Endothelial cell of umbilical vein (primary cell): ENCODE measurements at regions not wholly inside any gene's neighbourhood (a gene's known extent, or its start where the extent isn't known, plus 50 kb on each side); places are given as distances from the start of the nearest gene placed in this dataset.

Experiments
- BruUV-seq: library from RNA; stranded (reverse); fragments of 400-500 nt; replicated peaks from 2 replicates; lab custom pipeline; 2021; lab: Mats Ljungman, UMichigan
- CTCF ChIA-PET: fragments of 300-600, 350-600 bp; sonication (Branson Sonifier 250); formaldehyde crosslinking; loops from one replicate; lab custom pipeline; 2021; ENCODE audit warnings: antibody characterized with exemption, inconsistent platforms; lab: Charles Lee
- POLR2A ChIA-PET: fragments of 300-600, 350-600 bp; sonication (Branson Sonifier 250); formaldehyde crosslinking; loops from one replicate; lab custom pipeline; 2021; ENCODE audit warnings: antibody characterized with exemption, inconsistent platforms; lab: Charles Lee
- DNase-seq: peaks from one replicate; pipeline ENCODE4 v3.0.0-alpha.2; 2011; ENCODE audit warnings: low read depth, low spot score
- FAIRE-seq: peaks from 2 replicates; lab custom pipeline; 2011; peaks lifted over from hg19 to GRCh38; lab: Jason Lieb, UNC
- H2AFZ ChIP-seq: 2 replicates; pipeline ENCODE4 v1.6.0; 2012; ENCODE audit warnings: low read depth, low read length, control low read depth, inconsistent platforms
- H3K27ac ChIP-seq: 2 replicates; pipeline ENCODE4 v1.5.1; 2011; ENCODE audit warnings: low read depth, mild to moderate bottlenecking, control low read depth, low read length, moderate library complexity; ENCODE audit not compliant: insufficient read depth
- H3K27me3 ChIP-seq, 2 experiments: 2 replicates each; pipeline versions ENCODE4 v1.6.0 to v1.6.1; 2011; ENCODE audit warnings: low read length in 2 of 2, mixed read lengths in 1 of 2; ENCODE audit not compliant: control insufficient read depth in 2 of 2, insufficient read depth in 2 of 2
- H3K36me3 ChIP-seq, 2 experiments: 2 replicates in 1 of 2; 3 replicates in 1 of 2; pipeline ENCODE4 v1.5.1; 2011; ENCODE audit warnings: low read length in 2 of 2, mild to moderate bottlenecking in 1 of 2, moderate library complexity in 1 of 2; ENCODE audit not compliant: control insufficient read depth in 2 of 2, insufficient read depth in 2 of 2; ENCODE audit errors: extremely low read depth in 1 of 2
- H3K4me1 ChIP-seq: 3 replicates; pipeline ENCODE4 v1.5.1; 2011; ENCODE audit warnings: mild to moderate bottlenecking, low read length; ENCODE audit not compliant: control insufficient read depth, insufficient read depth; ENCODE audit errors: extremely low read depth
- H3K4me2 ChIP-seq: 2 replicates; pipeline ENCODE4 v1.6.1; 2011; ENCODE audit warnings: low read length, control low read depth, mixed read lengths; ENCODE audit not compliant: insufficient read depth
- H3K4me3 ChIP-seq, 3 experiments: fragments of 200-600 bp in 1 of 3; sonication (generic), shearing (Covaris generic) in 1 of 3; replicated peaks in 1 of 3; 2 replicates each; pipeline ENCODE4 v1.5.1; 2011 to 2016; ENCODE audit warnings: control low read depth in 3 of 3, low read length in 3 of 3, mild to moderate bottlenecking in 2 of 3, inconsistent platforms in 1 of 3, low read depth in 1 of 3, moderate library complexity in 1 of 3; ENCODE audit not compliant: insufficient read depth in 1 of 3
- H3K79me2 ChIP-seq: 2 replicates; pipeline ENCODE4 v1.6.0; 2012; ENCODE audit warnings: low read length, inconsistent platforms; ENCODE audit not compliant: control insufficient read depth, insufficient read depth
- H3K9ac ChIP-seq: replicated peaks from 2 replicates; pipeline ENCODE3; 2011; ENCODE audit warnings: low read length, control low read depth; ENCODE audit not compliant: insufficient read depth; ENCODE audit errors: extremely low read depth
- H3K9me1 ChIP-seq: replicated peaks from 3 replicates; pipeline ENCODE4 v1.6.0; 2011; ENCODE audit warnings: mild to moderate bottlenecking, low read length; ENCODE audit not compliant: control insufficient read depth, insufficient read depth; ENCODE audit errors: extremely low read depth
- H3K9me3 ChIP-seq: replicated peaks from 2 replicates; pipeline ENCODE4 v1.5.1; 2012; ENCODE audit warnings: low read length, inconsistent platforms; ENCODE audit not compliant: control insufficient read depth, insufficient read depth
- H4K20me1 ChIP-seq: replicated peaks from 2 replicates; pipeline ENCODE3; 2011; ENCODE audit warnings: mild to moderate bottlenecking, low read length; ENCODE audit not compliant: control insufficient read depth, insufficient read depth; ENCODE audit errors: extremely low read depth
- EZH2 ChIP-seq: IDR thresholded peaks from 2 replicates; pipeline ENCODE4 v1.6.1; 2012; ENCODE audit warnings: borderline replicate concordance, low read depth, mild to moderate bottlenecking, moderate library complexity, low read length, inconsistent platforms; ENCODE audit not compliant: severe bottlenecking
- FOS ChIP-seq: IDR thresholded peaks from 2 replicates; pipeline ENCODE4 v1.6.1; 2011; ENCODE audit warnings: mild to moderate bottlenecking, low read length, moderate library complexity, borderline replicate concordance; ENCODE audit not compliant: insufficient read depth
- GATA2 ChIP-seq: IDR thresholded peaks from 2 replicates; pipeline ENCODE4 v1.7.0; 2011; ENCODE audit warnings: low read depth, mild to moderate bottlenecking, moderate library complexity, mixed read lengths, low read length; ENCODE audit not compliant: insufficient read length, insufficient read depth
- JUN ChIP-seq: IDR thresholded peaks from 2 replicates; pipeline ENCODE4 v1.6.1; 2011; ENCODE audit warnings: borderline replicate concordance, low read depth; ENCODE audit not compliant: insufficient read length, insufficient read depth
- MYC ChIP-seq: IDR thresholded peaks from one replicate; pipeline ENCODE4 v1.6.1; 2011; ENCODE audit warnings: mild to moderate bottlenecking, low read depth, low read length
- POLR2A ChIP-seq: IDR thresholded peaks from 2 replicates; pipeline ENCODE4 v1.6.1; 2012; ENCODE audit warnings: low read depth, mild to moderate bottlenecking, control low read depth, low read length
- POLR2AphosphoS5 ChIP-seq: IDR thresholded peaks from 2 replicates; pipeline ENCODE4 v1.6.1; 2012; ENCODE audit warnings: low read depth, mild to moderate bottlenecking, control low read depth, low read length, moderate library complexity; ENCODE audit not compliant: insufficient read depth
- dilution Hi-C: fragments of 300-500 bp; cut with MboI; formaldehyde crosslinking; loops from one replicate; pipeline ENCODE4 v1.15.0; 2019; ENCODE audit warnings: low sequenced_read_pairs; ENCODE audit not compliant: extremely low pct_ligation_motif_present
- intact Hi-C: fragments of 100-400 bp; cut with micrococcal nuclease; formaldehyde crosslinking; loops from one replicate; pipeline ENCODE4 v1.10.0; 2022
- TF ChIP-seq, protein P1 (sequence below), 2 donors: IDR thresholded peaks; 1 replicate in 1 of 2; 2 replicates in 1 of 2; pipeline ENCODE4 v1.5.1; 2011; ENCODE audit warnings: low read length in 2 of 2, mild to moderate bottlenecking in 2 of 2, moderate library complexity in 2 of 2, control low read depth in 1 of 2, inconsistent platforms in 1 of 2, low read depth in 1 of 2; ENCODE audit not compliant: insufficient read depth in 1 of 2; ENCODE audit errors: extremely low read depth in 1 of 2
- TF ChIP-seq, protein P2 (sequence below): IDR thresholded peaks from 2 replicates; pipeline ENCODE4 v1.6.1; 2011; ENCODE audit not compliant: insufficient read depth, insufficient read length

DNA sequence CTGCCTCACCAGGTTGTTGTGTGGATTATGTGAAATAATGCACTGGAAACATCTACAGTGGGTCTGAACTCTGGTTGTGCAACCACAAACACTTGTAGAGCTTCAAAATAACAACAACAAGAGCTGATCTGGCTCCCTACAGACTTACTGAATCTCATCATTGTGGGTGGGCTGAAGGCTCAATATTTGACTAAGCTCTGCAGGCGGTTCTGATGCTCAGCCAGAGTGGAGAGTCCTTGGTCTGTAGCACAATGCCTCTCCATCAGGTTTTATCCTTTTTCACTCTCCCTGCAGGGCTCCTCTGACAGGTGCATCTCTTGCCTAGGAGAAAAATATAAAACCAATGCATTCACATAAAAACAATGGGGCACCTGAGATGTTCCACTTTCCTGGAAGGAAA is 456.3 kb upstream of the ONECUT1 start:
- FAIRE-seq = no peak

More for the DNA sequence above, 456.3 kb upstream of the ONECUT1 start:
- H3K27me3 ChIP-seq = no peaks in the 10 kb centered on the region
- H3K36me3 ChIP-seq = no peaks in the 10 kb centered on the region
- H2AFZ ChIP-seq = no peak overlapping the region
- no peak overlapping the region for H3K4me2 ChIP-seq
- no peak for DNase-seq
- no peaks in the 10 kb centered on the region for H3K4me1 ChIP-seq
- no peaks in the 10 kb centered on the region for H3K79me2 ChIP-seq
- no TSS peak for BruUV-seq
- dilution Hi-C loops (no loop called here), intact Hi-C loops (no loop called here)
- TF ChIP-seq POLR2A = no peak
- TF ChIP-seq, protein P1, sequence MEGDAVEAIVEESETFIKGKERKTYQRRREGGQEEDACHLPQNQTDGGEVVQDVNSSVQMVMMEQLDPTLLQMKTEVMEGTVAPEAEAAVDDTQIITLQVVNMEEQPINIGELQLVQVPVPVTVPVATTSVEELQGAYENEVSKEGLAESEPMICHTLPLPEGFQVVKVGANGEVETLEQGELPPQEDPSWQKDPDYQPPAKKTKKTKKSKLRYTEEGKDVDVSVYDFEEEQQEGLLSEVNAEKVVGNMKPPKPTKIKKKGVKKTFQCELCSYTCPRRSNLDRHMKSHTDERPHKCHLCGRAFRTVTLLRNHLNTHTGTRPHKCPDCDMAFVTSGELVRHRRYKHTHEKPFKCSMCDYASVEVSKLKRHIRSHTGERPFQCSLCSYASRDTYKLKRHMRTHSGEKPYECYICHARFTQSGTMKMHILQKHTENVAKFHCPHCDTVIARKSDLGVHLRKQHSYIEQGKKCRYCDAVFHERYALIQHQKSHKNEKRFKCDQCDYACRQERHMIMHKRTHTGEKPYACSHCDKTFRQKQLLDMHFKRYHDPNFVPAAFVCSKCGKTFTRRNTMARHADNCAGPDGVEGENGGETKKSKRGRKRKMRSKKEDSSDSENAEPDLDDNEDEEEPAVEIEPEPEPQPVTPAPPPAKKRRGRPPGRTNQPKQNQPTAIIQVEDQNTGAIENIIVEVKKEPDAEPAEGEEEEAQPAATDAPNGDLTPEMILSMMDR (IDR thresholded peaks at IDR 0.05; ENCODE audit: extremely low read depth in 1 of 2, insufficient read depth in 1 of 2, low read depth in 1 of 2, low read length in 2 of 2) = no peak
- no peak for TF ChIP-seq MYC
- TF ChIP-seq, protein P2, sequence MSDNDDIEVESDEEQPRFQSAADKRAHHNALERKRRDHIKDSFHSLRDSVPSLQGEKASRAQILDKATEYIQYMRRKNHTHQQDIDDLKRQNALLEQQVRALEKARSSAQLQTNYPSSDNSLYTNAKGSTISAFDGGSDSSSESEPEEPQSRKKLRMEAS = no peak
- TF ChIP-seq FOS = no peak
- TF ChIP-seq JUN = no peak
- no peak for TF ChIP-seq GATA2
- no peak for TF ChIP-seq EZH2
- no peak for TF ChIP-seq POLR2AphosphoS5
- H3K9me3 ChIP-seq = no peaks in the 10 kb centered on the region
- no peaks in the 10 kb centered on the region for H3K9me1 ChIP-seq
- ChIA-PET CTCF (no interaction called here), POLR2A (no interaction called here)
- no peak overlapping the region for H3K27ac ChIP-seq
- no peaks in the 10 kb centered on the region for H4K20me1 ChIP-seq
- no peak overlapping the region for H3K4me3 ChIP-seq
- no peak overlapping the region for H3K9ac ChIP-seq
